ENCODE measurements at regions not wholly inside any gene's neighbourhood (a gene's known extent, or its start where the extent isn't known, plus 50 kb on each side); places are given as distances from the start of the nearest gene placed in this dataset.

- in situ Hi-C loops (cut with HindIII; ENCODE audit: low sequenced_read_pairs) = no loop called here
- no peak overlapping the region for H3K4me3 ChIP-seq (ENCODE audit: low read depth, low read length)
Observed at GRCh38 chr3:177883957-177884356, 652.3 kb upstream of the KCNMB2 start.

GRCh38 chr3:177885063-177885462 lies 651.2 kb upstream of the KCNMB2 start:
- H3K4me3 ChIP-seq (ENCODE audit: low read depth, low read length) = no peak overlapping the region
- no peak for TF ChIP-seq CTCF (IDR thresholded peaks at IDR 0.05; ENCODE audit: low read depth, low read length)
- no peak for DNase-seq (ENCODE audit: low read depth, low spot score)
- in situ Hi-C loops (cut with HindIII; ENCODE audit: low sequenced_read_pairs) = no loop called here

More at GRCh38 chr3:177883957-177884356, 652.3 kb upstream of the KCNMB2 start:
- TF ChIP-seq CTCF (IDR thresholded peaks at IDR 0.05; ENCODE audit: low read depth, low read length) = no peak
- no peak for DNase-seq (ENCODE audit: low read depth, low spot score)

- in situ Hi-C loops (cut with HindIII; ENCODE audit: low sequenced_read_pairs) = no loop called here
- DNase-seq (ENCODE audit: low read depth, low spot score) = no peak
- no peak for TF ChIP-seq CTCF (IDR thresholded peaks at IDR 0.05; ENCODE audit: low read depth, low read length)
- no peak overlapping the region for H3K4me3 ChIP-seq (ENCODE audit: low read depth, low read length)
Observed at GRCh38 chr3:177886501-177886900, 649.7 kb upstream of the KCNMB2 start.

GRCh38 chr3:177887475-177887874 lies 648.8 kb upstream of the KCNMB2 start:
- TF ChIP-seq CTCF (IDR thresholded peaks at IDR 0.05; ENCODE audit: low read depth, low read length) = no peak
- in situ Hi-C loops (cut with HindIII; ENCODE audit: low sequenced_read_pairs) = no loop called here
- no peak overlapping the region for H3K4me3 ChIP-seq (ENCODE audit: low read depth, low read length)
- no peak for DNase-seq (ENCODE audit: low read depth, low spot score)

- DNase-seq (ENCODE audit: low read depth, low spot score) = no peak
- in situ Hi-C loops (cut with HindIII; ENCODE audit: low sequenced_read_pairs) = no loop called here
- no peak overlapping the region for H3K4me3 ChIP-seq (ENCODE audit: low read depth, low read length)
- no peak for TF ChIP-seq CTCF (IDR thresholded peaks at IDR 0.05; ENCODE audit: low read depth, low read length)
Observed at GRCh38 chr3:177889161-177889560, 647.1 kb upstream of the KCNMB2 start.

GRCh38 chr3:177889652-177890358 lies 646.4 kb upstream of the KCNMB2 start:
- in situ Hi-C loops (cut with HindIII; ENCODE audit: low sequenced_read_pairs) = no loop called here
- no peak for DNase-seq (ENCODE audit: low read depth, low spot score)
- TF ChIP-seq CTCF (IDR thresholded peaks at IDR 0.05; ENCODE audit: low read depth, low read length) = no peak
- no peak overlapping the region for H3K4me3 ChIP-seq (ENCODE audit: low read depth, low read length)

Data from astrocyte of the spinal cord (primary cell).